ENCODE measurements at regions not wholly inside any gene's neighbourhood (a gene's known extent, or its start where the extent isn't known, plus 50 kb on each side); places are given as distances from the start of the nearest gene placed in this dataset.

GRCh38 chr7:67463316-67463715, 466.7 kb downstream of the TYW1 start:
- no peak for TF ChIP-seq CTCF (conservative IDR thresholded peaks at IDR 0.05; ENCODE audit: low read length)
- TF ChIP-seq EZH2phosphoT487 (IDR thresholded peaks at IDR 0.05; ENCODE audit: borderline replicate concordance) = no peak
